WTC11 (cell line): ENCODE measurements at regions not wholly inside any gene's neighbourhood (a gene's known extent, or its start where the extent isn't known, plus 50 kb on each side); places are given as distances from the start of the nearest gene placed in this dataset.
"Not testable (repeated sequence)": the region's sequence is repeated elsewhere in the genome, so short reads cannot be mapped to it uniquely, and the experiment has no call there.

Experiments used
- ELF4 ChIP-seq: sonication (generic); formaldehyde crosslinking; IDR thresholded peaks from 2 replicates; pipeline ENCODE4 v1.8.1; 2022; ENCODE audit warnings: low read depth, mild to moderate bottlenecking, moderate library complexity, missing genetic modification reagents
- HMGXB4 ChIP-seq: sonication (generic); formaldehyde crosslinking; IDR thresholded peaks from 2 replicates; pipeline ENCODE4 v1.8.1; 2023; ENCODE audit warnings: mild to moderate bottlenecking, moderate library complexity, missing genetic modification reagents
- JAZF1 ChIP-seq: fragments of 250-450 bp; sonication (Bioruptor Pico); IDR thresholded peaks from 2 replicates; pipeline ENCODE4 v1.9.0; 2021; ENCODE audit warnings: moderate library complexity, mild to moderate bottlenecking, inconsistent platforms
- NR1H2 ChIP-seq: sonication (generic); formaldehyde crosslinking; IDR thresholded peaks from 2 replicates; pipeline ENCODE4 v1.9.0; 2021; ENCODE audit warnings: mild to moderate bottlenecking, moderate library complexity, missing genetic modification reagents
- SP1 ChIP-seq: sonication (generic); formaldehyde crosslinking; conservative IDR thresholded peaks from 2 replicates; pipeline ENCODE4 v1.8.1; 2022; ENCODE audit warnings: missing genetic modification reagents
- TF ChIP-seq, protein P1 (sequence below): sonication (generic); formaldehyde crosslinking; IDR thresholded peaks from 2 replicates; pipeline ENCODE4 v1.8.1; 2023; ENCODE audit warnings: mild to moderate bottlenecking, missing genetic modification reagents

DNA sequence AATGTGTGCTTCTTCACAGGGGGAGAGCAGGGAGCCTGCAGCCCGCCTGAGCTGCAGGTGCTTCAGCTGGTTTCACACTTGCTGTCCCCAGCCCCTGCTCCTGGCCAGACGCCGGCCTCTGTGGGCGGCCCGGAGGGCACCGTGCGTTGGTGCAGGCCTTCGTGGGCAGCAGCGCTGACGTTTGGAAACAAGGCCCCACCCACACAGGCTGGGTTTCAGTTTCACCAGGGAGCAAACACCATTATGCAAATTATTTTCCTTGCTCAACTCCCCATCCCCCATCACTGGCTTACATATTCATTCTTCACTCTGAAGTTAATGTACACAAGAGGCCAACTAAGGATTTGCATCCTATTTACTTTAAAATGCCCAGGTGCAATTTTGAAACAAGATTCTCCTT is 343.2 kb downstream of the BCL2L11 start:
- not testable (repeated sequence) for TF ChIP-seq NR1H2; JAZF1; HMGXB4 (CRISPR knock-in tag); ELF4; SP1 (CRISPR knock-in tag)
- TF ChIP-seq, protein P1, sequence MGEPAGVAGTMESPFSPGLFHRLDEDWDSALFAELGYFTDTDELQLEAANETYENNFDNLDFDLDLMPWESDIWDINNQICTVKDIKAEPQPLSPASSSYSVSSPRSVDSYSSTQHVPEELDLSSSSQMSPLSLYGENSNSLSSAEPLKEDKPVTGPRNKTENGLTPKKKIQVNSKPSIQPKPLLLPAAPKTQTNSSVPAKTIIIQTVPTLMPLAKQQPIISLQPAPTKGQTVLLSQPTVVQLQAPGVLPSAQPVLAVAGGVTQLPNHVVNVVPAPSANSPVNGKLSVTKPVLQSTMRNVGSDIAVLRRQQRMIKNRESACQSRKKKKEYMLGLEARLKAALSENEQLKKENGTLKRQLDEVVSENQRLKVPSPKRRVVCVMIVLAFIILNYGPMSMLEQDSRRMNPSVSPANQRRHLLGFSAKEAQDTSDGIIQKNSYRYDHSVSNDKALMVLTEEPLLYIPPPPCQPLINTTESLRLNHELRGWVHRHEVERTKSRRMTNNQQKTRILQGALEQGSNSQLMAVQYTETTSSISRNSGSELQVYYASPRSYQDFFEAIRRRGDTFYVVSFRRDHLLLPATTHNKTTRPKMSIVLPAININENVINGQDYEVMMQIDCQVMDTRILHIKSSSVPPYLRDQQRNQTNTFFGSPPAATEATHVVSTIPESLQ = not testable (repeated sequence)
